ENCODE measurements at regions not wholly inside any gene's neighbourhood (a gene's known extent, or its start where the extent isn't known, plus 50 kb on each side); places are given as distances from the start of the nearest gene placed in this dataset.

DNA sequence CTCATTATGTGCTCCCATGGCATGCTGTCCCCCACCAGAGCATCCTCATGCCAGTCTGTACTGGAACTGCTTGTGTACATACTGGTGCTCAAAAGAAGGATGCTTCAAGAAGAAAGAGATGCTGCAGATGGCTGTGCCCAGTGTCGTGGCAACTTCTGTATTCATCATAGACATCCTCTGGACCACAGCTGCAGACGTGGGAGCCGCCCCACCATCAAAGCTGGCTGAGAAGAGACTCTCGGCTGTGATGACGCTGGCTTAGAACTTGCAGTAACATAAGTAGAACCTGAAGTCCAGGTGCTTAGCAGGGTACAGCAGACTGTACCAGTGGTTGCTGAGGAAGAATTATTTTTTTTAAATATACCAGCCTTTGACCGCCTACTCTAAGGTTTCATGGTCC, 112.6 kb upstream of the ARHGAP5 start:
- DNase-seq (ENCODE audit: extremely low read depth, low read depth, low spot score): no peak

- DNase-seq (ENCODE audit: extremely low read depth, low read depth, low spot score): no peak
Measured at GRCh38 chr14:31965071-31965734, 111.9 kb upstream of the ARHGAP5 start.

GRCh38 chr14:31965735-31966598, 111.1 kb upstream of the ARHGAP5 start:
- no peak for DNase-seq (ENCODE audit: extremely low read depth, low read depth, low spot score)

GRCh38 chr14:31966896-31967668, 110.0 kb upstream of the ARHGAP5 start:
- DNase-seq (ENCODE audit: extremely low read depth, low read depth, low spot score): no peak

DNA sequence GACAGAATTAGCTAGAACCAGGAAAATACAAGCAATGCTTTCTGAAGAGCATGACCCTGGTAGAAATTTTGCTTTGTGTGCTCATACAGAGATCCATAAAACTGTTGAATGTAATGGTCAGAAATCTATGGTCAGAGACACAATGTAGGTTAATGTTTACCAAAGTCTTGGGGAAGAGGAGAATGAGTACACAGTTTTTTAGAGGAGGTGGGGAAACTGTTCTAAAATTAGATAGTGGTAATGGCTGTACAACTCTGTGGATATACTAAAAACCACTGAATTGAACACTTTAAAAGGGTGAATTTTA, 109.5 kb upstream of the ARHGAP5 start:
- no peak for DNase-seq (ENCODE audit: extremely low read depth, low read depth, low spot score)

DNA sequence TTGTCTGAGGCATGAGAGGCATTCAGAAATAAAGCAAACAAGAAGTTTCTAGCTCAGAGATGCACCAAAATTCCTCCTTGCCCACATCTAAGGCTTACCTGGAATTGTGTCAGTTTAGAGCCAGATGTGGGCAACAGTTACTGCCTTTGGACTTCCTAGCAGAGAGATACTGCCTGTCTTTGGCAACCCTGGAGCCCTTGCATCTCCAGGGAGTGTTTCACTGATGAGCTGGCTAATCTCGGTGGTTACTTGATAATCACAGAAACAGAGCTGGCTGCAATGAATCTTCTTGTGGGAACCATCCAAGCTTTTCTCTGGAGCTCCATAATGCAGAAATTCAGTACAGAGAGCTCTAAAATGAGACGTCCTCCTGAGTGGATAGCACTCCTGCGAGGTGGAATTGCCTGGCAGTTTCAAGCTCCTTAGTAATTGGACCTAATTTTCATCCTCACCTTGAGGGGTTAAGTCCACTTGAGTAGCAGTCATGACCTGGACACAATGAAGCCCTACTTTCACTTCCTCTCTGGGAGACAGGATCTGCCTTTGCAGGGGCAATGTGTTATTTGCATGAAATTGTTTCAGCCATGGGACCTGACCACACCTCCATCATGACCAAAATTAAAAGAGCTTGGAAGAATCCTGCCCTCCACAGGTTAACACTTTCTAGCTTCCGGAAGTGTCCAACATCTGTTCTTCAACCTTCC, 108.8 kb upstream of the ARHGAP5 start:
- DNase-seq (ENCODE audit: extremely low read depth, low read depth, low spot score): no peak

DNA sequence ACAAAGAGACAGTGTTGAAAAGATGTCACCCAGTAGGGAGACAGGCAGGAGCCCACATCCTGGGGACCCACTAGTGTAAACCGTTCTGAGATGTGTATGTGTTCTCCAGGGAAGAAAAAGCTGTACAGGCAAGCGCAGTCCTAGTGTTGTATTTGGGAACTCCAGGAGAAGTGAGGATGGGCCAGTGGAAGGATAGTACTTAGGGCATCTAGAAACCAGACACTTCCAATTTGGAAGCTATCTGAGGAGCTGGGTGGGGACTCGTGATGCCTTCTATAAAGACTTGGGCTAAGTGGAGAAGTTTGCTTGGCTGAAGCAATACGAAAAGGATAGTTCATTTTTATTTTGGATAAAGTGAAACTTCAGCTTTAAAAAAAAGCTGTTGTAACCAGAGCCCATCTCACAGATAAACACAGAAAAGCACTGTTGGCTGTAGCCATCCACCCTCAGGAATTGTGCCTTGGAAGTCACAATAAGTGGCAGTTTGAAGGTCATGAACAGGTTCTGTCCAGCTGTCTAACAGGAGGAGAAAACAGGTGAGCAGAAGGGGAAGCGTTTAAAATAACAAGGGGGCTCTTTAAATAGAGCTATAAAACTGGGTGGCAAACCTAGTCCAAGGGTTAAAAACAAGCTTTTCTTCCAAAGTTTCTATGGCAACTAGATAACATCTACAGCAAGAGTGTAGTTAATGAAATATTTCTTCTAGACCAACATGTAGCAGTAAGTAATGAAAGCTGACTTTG, 108.0 kb upstream of the ARHGAP5 start:
- no peak for DNase-seq (ENCODE audit: extremely low read depth, low read depth, low spot score)

- no peak for DNase-seq (ENCODE audit: extremely low read depth, low read depth, low spot score)
Measured at GRCh38 chr14:31969699-31970240, 107.3 kb upstream of the ARHGAP5 start.

DNA sequence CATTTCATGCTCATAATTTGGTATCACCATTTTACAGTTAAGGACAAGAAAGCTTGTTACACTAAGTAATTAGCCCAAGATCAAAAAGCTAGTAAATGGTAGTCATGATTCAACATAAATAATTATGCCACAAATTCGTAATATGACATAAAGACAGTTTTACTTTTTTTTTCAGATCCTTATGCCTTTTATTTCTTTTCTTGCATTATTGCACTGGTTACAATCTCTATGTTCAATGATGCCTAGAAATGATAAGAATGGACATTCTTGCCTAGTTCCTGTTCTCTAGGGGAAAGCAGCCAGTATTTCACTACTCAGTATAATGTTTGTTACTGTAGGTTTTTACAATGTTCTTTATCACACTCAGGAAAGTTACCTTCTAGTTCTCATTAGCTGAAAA, 106.4 kb upstream of the ARHGAP5 start:
- no peak for DNase-seq (ENCODE audit: extremely low read depth, low read depth, low spot score)

DNA sequence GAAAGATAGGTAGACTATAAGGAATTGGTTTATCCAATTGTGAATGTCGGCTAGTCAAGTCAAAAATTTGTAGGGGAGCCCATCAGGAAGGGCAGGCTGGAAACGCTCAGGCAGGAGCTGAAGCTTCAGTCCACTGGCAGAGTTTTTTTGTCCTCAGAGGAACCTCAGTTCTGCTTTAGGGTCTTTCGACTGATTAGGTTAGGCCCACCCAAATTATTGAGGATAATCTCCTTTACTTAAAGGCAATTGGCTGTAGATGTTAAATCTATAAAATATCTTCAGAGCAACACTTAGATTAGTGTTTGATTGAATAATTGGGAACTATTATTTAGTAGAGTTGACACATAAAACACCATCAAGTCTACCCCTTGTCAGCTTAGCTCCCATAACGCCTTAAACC, 105.5 kb upstream of the ARHGAP5 start:
- no peak for DNase-seq (ENCODE audit: extremely low read depth, low read depth, low spot score)

DNA sequence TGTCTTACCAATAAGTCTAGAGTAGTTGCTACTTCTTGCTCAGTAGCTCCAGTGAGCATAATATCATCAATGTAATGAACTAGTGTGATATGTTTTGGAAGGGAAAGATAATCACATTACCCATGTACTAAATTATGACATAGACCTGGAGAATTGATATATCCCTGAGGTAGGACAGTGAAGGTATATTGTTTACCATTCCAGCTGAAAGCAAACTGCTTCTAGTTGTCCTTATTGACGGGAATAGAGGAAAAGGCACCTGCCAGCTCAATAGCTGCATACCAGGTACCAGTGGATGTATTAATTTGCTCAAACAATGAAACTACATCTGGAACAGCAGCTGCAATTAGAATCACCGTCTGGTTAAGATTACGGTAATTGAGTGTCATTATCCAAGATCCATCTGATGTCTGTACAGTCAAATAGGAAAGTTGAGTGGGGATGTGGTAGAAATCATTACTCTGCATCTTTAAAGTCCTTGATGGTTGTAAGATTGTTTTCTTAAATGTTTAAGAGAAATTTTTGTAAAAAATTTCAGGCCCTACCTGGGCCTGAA, 100.0 kb upstream of the ARHGAP5 start:
- no peak for DNase-seq (ENCODE audit: extremely low read depth, low read depth, low spot score)

GRCh38 chr14:31978423-31978822, 98.7 kb upstream of the ARHGAP5 start:
- no peak for DNase-seq (ENCODE audit: extremely low read depth, low read depth, low spot score)

GRCh38 chr14:31982642-31983041, 94.5 kb upstream of the ARHGAP5 start:
- no peak for DNase-seq (ENCODE audit: extremely low read depth, low read depth, low spot score)

DNA sequence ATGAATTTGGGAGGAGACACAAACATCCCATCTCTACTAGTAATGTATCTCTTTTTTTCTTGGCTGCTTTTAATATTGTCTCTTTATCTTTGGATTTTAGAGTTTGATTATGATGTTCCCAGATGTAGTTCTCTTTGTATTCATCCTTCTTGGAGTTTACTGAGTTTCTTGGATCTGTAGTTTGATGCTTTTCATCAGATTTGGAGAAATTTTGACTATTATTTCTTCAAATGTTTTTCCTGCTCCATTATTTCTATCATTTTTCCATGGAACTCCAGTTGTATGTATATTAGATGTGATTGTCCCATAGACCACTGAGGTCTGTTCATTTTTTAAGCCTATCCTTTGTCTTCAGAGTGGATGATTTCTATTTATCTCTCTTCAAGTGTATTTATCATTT, 90.7 kb upstream of the ARHGAP5 start:
- no peak for DNase-seq (ENCODE audit: extremely low read depth, low read depth, low spot score)

DNA sequence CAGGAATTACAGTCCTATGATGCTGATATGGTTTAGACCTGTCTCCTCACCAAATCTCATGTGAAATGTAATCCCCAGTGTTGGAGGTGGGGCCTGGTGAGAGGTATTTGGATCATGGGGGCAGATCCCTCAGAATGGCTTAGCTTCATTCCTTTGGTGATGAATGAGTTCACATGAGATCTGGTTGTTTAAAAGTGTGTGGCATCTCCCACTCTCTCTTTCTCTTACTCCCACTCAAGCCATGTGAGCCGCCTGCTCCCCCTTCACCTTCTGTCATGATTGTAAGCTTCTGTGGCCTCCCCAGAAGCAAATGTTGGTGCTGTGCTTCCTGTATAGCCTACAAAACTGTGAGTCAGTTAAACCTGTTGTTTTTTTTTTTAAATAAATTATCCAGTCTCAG, 89.4 kb upstream of the ARHGAP5 start:
- no peak for DNase-seq (ENCODE audit: extremely low read depth, low read depth, low spot score)

DNA sequence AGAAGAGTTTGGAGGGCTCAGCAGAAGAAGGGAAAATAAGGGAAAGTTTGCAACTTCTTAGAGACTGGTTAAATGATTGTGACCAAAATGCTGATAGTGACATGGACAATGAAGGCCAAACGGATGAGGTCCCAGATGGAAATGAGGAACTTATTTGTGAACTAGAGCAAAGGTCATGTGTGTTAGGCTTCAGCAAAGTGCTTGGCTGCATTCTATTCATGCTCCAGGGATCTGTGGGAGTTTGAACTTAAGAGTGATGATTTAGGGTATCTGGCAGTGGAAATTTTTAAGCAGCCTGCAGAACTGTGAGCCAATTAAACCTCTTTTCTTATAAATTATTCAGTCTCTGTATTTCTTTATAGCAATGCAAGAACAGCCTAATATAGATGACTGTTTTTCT, 88.9 kb upstream of the ARHGAP5 start:
- DNase-seq (ENCODE audit: extremely low read depth, low read depth, low spot score): no peak

- no peak for DNase-seq (ENCODE audit: extremely low read depth, low read depth, low spot score)
Measured at GRCh38 chr14:31990183-31990857, 86.8 kb upstream of the ARHGAP5 start.

DNA sequence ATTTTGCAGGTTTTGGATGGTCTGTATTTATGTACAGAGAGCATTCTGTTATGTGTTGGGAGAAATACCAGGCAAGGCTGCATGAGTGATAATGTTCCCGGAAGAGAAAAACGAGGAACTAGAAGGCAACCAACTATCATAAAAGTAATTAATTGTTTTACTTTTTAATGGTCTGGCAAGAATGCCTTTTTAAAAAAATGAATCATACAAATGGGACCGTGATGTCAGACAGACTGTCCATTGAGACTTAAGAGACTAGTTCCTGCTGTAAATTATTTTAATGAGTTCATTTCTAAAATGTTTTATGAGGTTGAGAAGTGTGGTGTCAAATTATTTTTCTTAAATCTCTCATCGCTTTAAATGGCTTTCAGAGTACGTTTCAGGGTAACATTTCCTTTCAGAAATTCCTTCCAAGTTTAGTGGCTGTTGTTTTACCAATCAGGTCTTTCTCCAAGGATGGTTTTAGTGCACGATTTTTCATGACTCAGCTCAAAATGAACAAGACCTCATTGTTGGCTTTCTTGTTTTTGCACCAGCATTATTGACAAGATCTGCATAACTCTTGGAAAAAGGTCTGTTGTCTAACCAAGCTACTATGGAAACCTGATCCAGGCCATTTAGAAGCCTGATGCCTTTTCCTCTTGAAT, 86.1 kb upstream of the ARHGAP5 start:
- no peak for DNase-seq (ENCODE audit: extremely low read depth, low read depth, low spot score)

DNA sequence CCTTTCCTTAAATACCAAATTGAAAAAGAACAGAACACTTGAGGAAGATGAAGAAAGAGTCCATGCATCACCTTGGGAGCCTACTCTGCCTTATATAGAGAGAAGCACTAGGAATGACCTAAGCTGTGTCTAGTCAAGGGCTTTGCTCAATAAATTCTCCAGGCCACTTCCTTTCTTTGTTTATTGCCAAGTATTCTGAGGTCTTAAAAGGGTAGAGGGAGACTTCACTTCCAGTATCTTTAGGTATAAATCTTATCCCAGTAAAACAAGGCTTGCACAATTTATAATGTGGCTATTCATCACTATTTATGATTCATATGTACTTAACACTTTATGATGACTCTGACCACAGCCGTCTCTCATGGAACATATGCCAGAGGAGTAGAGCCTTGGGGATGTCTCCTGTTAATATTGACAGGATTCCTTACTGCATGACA, 85.1 kb upstream of the ARHGAP5 start:
- DNase-seq (ENCODE audit: extremely low read depth, low read depth, low spot score): no peak
